Colon (tissue), 2 donors: ENCODE measurements at regions not wholly inside any gene's neighbourhood (a gene's known extent, or its start where the extent isn't known, plus 50 kb on each side); places are given as distances from the start of the nearest gene placed in this dataset.

Source experiments
- FAIRE-seq: peaks from 2 replicates; lab custom pipeline; 2012; peaks lifted over from hg19 to GRCh38; lab: Jason Lieb, UNC
- donor health status: control.
- donor health status: control.

DNA sequence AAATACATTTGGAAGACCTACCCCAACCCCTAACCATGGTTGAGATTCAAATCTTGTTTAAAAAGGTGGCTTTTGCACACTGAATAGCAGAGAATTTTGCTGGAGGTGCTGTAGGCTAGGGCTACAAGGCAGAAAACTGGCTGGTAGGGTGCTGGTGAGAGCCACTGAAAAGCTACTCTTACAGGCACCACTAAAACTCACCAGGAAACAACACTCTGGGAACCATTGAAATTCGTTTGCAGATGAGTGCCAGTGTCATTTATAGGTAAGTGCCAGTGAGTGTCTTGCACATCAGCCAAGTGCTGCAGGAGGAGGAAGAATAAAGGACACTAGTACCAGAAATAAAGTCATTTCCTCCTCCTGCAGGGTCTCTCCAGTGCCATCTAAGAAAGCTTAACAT, 610.2 kb downstream of the ZNF385D start:
- FAIRE-seq, result no peak

DNA sequence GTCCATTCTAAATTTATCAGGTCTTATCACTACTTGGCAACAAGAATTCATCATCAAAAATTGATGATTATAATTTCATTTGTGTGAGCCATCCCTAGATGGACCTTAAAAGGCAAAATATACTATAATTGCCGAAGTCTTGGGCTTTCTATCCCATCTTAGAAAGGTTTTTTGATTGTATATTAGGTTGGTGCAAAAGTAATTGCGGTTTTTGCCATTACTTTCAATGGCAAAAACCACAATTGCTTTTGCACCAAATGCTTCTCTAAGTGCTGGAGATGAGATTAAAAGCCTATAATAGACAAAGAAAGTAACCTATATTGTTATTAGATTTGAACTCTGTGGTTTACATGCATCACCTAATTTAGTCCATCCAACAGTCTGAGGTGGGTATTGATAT, 612.9 kb downstream of the ZNF385D start:
- no peak for FAIRE-seq

DNA sequence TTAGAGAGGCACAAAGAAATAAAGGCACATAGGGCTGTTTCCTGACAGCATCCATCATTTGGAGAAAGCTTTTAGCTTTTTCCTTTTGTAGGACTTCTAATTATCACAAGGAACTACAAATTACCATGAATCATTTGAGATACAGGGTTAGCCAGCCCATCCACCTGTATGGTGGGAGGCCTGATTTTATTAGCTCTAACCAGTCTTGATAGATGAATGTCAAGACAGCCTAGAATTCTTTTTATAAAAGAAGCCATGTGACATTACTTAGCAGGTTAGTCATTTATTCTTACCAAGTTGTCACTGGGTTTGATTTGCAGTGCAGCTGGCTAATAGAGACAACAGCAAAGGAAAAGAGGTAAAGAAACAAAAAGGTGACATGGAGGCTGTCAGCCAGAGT, 618.1 kb downstream of the ZNF385D start:
- no peak for FAIRE-seq

DNA sequence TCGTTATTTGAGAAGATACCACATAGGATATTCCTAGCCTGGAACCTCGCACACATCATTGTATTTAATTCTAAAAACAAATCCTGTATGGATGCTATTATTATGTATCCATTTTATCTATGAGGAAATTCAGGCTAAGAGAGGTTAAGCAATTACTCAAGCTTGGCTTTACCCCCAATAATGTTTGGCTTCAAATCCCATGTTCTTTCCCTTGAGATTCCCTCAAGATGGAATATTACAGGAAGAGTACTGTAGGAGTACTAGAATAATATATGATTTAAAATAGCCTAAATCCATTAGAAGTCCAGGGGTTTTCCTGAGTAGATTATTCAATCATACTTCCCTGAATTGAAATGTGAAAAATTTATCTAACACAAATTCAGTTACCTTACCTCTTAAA, 630.2 kb downstream of the ZNF385D start:
- FAIRE-seq, result no peak

DNA sequence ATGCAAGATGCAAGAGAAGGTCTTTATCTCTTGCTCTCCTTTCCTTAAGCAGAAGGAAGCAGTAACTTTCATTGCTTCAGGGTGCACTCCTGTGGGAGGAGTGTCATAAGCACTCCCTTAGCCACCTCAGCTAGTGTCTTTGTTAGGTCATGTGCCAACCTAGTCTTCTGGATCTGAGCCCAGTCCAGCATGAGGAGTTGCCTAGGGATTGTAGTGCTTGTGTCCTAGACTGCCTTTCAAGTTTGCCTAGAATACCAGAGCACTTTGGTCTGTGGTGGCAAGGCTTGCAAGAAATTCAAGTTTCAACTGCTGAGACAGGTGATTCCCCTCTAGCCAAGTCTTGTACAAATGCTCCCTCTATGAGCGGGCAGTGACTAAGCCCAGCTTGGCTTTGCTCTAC, 633.6 kb downstream of the ZNF385D start:
- FAIRE-seq, result no peak

DNA sequence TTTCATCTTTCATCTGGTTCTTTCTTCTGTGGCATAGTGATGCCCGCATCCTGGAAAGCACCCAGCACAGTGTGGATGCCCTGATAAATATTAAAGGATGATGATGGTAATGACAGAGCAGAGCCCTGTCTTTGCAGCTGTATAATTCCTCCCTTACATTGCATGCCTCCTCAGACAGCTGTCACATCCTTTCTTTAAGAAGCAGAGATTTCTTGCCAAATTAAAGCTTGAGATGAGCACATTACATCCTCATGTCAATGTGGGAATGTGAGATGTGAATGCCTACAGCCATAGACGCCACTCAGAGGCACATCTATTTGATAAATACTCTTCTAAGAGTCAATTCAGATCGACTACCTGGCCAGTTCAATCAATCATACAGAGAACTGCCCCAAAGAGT, 642.0 kb downstream of the ZNF385D start:
- no peak for FAIRE-seq

DNA sequence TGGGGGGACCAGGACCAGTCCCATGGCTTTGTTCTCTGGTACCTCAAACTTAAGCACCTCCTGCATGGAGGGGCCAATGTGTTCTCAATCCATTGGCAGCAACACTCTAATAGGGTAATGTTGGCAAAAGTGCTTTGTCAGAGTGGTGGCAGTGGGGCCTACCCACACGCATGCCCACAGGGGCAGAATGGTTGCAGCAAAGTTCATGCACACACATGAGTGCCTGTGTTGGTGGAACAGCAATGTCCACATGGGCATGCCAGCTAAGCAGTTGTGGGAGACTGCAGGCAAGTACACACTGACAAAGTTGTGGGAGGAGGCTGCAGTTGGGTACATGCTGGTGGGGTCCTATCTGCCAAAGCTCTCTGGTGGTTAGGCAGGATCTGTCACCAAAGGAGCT, 645.2 kb downstream of the ZNF385D start:
- FAIRE-seq, result no peak

DNA sequence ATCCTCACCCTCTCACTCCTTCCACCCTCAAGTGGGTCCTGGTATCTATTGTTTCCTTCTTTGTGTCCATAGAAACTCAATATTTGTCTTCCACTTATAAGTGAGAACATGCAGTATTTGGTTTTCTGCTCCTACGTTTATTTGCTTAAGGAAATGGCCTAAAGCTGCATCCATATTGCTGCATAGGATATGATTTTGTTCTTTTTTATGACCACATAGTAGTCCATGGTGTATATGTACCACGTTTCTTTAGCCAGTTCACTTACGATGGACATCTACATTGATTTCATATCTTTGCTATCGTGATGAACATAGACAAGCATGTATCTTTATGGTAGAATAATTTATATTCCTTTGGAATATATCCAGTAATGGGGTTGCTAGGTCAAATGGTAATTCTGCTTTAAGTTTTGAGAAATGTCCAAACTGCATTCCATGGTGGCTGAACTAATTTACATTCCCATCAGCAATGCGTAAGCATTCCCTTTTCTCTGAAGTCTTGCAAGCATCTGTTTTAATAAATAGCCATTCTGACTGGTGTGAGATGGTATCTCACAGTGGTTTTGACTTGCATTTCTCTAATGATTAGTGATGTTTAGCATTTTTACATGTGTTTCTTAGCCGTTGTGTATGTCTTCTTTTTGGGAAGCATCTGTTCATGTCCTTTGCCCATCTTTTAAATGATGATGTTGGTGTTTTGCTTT, 650.2 kb downstream of the ZNF385D start:
- FAIRE-seq, result no peak

DNA sequence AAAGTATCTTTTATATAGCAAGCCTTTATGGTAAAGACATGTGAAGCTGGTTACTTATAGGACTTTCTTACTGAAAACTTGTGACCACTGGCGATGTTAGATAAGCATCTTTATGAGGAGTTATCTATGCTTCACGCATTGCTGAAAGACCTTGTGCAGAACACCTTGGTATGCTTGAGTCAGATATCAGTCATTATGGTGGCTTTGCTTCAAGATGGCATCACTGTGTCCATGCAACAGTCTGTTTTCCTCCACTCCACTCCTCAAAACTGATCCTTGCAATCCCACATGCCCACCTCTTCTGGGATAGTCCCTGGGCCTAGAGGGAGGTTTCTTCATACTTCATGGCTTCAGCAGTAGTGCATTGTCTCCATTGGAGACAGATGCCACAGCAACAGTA, 656.3 kb downstream of the ZNF385D start:
- FAIRE-seq, result no peak

DNA sequence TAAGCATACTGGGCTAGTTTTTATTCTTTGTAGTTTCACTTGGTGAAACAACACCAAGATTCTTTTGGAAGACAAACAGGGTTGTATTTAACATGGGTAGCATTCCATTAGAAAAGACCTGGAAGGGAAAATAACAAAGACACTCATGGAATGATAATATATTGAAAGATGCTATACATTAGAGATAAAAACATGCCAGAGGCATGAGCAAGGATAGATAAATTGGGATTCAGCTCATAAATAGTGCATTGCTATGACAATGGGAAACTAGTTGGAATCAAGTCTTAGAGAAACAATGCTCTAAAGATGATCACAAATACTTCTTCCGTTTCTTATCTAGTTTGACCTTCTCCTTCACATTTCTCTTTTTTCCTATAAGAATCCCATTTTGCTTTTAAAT, 677.4 kb downstream of the ZNF385D start:
- no peak for FAIRE-seq

DNA sequence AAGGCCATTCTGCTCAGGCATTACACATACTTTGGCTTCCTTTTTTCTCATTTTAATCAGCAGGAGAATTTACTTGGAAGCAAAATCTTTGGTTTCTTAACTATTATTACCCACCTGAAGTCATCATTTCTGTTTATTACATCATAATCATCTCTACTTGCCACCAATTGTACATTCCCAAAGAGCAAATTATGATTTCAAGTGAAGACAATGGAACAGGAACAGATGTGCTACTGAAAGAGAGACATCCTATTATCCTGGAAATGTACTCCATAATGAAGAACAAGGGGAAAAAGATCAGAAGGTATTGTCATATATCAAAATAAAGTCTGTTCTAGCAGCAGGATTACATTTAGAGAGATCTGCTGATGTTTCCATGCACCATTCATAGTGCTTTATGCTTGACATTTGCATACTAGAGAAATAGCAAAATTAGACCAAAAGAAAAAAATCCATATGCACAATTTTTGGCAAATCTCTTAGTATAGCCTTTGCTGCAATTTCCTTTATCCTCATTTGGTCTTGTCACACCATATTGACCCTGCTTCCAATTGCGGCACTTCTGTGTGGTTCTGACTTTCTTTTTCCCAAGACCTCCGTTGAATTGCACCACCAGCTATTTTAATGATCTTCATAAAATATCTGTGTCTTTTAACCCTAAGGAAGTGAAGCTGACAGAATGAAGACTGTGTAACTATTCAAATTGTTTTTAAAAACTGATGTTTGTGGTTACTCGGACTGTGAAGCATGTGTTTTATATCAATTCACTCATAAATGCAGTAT, 683.8 kb downstream of the ZNF385D start:
- no peak for FAIRE-seq

DNA sequence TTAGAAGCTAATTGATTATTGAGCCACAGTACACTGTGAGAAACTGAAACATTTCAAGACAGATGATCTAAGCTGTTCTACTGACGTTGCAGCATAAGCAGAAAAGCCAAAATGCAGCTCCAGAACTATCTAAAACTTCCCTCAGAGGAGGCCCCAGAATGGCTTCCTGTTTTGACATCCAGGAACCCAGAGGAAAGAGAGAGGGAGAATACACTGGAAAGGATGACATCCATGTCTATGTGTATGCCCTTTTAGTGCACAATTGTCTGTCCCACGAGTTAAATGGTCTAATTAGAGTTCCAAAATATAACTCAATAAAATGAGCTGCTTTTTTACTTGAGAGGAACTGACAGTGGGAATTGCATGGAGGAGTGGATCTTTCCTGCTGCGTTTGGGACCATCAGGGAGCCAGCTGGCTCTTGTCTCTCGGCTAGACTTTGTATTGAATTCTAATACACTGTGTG, 688.1 kb downstream of the ZNF385D start:
- FAIRE-seq, result no peak

DNA sequence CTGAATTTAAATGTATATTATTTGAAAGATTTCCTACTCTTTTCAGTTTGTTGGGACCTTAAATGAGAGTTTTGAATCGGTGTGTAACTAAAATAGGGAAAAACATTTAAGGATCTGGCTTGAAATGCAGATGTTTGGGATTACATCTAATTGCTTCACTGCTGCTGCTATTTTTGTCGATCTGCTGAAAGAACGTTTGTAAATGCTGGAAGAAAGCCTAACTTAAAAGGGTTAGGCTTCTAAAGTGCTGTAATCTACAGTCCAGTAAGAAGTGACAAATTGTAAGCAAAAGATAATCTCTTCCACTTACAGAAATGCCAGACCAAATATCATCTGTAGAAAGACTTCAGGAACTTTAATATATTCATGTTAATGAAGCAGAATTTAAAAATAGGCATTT, 691.6 kb downstream of the ZNF385D start:
- no peak for FAIRE-seq

DNA sequence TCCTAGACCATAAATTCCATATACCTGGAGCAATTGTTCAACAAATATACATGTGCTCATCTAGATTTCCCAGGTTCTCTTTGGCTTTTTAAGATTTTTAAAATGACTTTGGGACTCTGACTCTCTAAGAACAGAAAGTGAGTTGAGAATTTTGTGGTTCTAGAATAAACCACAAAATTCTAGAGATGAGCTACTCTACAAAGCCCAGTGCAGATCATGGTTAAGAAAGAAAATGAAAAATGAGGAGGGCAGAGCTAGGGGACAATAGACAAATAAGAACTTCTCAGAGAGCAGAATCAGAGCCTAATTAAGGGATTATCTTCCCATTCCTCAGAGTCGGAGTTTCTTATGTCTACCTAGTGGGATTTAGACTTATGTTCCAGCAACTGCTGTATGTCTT, 694.7 kb downstream of the ZNF385D start:
- FAIRE-seq, result no peak

DNA sequence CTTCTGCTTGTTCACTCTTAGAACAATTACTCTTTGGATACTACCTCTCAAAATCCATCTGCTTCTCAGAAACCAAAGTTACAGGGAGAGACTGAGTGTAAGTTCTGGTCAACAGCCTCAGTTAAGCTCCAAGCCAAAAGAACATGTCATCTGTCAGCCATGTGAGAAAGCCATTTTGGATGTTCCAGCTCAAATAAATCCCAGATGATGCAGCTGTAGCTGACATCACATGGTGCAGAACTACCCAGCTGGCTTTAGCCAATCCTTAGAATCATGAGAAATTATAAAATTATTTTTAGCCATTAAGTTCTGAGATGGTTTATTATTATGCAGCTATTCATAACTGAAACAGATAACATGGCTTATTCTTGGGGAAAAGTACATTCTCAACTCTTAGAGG, 696.0 kb downstream of the ZNF385D start:
- FAIRE-seq, result no peak

DNA sequence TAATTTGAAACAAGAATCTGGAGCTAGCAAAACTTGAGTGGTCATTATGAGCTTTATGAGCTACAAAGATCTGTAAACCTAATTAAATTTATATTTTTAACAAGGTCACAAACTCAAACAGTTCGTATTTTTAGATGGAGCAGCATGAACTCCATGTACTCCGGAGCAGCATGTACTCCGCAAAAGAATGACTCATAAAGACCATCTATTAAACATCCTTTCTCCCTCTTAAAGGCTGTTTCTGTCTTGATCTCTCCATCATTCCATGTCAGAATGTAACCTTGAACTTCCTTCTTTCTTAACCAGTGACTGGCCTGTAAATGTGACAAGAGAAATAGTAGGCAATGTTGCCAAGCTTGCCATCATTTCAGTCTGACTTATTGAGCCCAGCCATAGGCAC, 696.9 kb downstream of the ZNF385D start:
- FAIRE-seq, result no peak

DNA sequence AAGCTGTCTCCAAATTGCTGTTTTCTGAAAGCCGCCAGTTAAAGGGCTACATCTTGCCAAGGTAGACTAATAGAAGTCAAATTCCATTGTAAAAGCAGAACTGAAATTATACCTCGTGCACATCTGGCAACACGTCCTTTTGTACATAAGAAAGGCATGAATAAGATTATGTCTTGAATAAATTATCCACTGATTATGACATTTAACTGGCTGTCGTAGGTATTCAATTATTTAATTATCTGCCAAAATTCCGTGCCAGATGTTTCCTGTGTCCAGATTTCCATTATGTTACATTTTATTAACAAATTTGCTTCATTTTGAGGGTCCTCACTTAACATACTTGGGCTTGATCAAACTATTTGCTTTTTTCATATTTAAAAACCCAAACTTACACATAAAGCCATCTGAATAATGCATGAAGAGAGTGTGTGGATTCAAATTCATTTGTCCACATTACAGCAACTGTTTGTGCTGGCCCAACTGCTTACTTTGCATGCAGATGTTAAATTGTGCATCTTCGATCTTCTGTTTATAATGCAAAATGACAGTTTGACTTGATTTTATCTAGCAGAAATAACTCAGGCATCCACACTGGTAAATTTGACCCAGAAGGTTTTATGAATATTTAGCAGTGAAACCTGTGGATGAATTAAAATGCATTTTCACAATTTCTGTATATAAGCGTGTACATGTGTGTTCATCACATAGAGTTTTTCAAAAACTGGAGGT, 701.5 kb downstream of the ZNF385D start:
- FAIRE-seq, result no peak

DNA sequence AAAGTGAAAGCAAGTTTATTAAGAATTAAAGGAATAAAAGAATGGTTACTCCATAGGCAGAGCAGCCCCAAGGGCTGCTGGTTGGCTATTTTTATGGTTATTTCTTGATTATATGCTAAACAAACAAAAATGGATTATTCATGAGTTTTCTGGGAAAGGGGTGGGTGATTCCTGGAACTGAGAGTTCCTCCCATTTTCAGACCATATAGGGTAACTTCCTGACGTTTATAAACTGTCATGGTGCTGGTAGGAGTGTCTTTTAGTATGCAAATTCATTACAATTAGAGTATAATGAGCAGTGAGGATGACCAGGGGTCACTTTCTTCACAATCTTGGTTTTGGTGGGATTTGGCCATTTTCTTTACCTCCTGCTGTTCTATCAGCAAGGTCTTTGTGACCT, 707.9 kb downstream of the ZNF385D start:
- FAIRE-seq, result no peak

DNA sequence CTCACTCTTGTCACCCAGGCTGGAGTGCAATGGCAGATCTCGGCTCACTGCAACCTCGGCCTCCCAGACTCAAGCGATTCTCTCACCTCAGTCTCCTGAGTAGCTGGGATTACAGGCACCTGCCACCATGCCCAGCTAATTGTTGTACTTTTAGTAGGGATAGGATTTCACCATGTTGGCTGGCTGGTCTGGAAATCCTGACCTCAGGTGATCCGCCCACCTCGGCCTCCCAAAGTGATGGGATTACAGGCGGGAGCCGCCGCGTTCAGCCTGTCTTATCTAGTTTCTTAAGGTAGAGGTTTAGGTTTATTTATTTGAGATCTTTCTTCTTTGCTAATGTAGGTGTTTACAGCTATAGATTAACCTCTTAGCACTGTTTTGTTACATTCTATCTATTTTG, 708.8 kb downstream of the ZNF385D start:
- no peak for FAIRE-seq

DNA sequence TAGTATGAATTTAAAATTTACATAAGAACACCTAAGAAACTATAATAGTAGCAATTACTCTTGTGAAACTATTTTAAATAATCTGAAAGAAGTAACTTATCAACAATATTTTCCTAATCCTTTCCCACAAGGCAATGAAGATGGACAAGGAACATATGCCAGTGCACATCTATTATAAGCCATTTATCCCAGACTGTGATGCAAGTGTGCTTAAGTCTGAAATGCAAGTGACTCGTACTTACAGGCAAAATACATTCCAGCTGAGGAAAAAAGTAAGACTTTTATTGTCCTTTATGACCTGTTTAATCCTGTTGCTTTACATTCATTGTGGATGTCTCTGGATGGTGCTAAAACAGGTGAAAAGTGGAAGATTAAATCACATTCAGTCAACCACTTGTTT, 709.4 kb downstream of the ZNF385D start:
- FAIRE-seq, result no peak

DNA sequence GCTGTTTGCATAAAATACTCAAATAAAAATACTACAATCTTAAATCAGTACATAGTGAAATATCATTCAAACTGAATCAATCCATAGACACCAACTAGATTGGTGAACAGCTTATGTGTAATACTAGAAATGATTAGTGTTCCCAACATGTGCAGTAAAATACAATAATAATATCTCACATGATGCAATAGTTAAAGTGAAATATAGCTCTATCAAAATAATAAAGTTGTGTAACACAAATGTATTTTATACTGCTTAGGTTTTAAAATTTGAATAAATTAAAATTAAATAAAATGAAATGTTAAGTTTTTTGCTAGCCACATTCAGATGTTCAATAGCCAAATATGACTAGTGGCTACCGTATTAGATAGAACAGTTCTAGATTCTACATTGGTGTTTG, 714.1 kb downstream of the ZNF385D start:
- FAIRE-seq, result no peak

DNA sequence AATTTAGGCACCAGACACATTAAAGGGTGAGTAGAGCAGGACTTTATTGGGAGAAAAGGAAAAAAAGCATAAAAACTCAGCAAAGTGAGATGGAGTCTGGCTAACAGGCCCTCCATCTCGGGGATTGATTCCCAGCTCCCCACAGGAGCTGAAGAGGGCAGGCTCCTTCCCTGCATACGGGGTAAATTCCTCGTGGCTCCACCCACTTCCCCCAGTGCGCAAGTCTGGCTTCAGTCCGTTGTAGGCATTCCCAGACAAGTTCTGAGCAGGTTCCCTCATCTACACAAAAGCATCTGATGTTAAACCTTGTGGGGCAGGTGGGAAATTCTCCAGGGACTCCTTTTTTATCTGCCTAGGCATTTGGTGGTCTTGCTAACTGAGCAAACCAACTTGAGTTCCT, 722.6 kb downstream of the ZNF385D start:
- FAIRE-seq, result no peak

DNA sequence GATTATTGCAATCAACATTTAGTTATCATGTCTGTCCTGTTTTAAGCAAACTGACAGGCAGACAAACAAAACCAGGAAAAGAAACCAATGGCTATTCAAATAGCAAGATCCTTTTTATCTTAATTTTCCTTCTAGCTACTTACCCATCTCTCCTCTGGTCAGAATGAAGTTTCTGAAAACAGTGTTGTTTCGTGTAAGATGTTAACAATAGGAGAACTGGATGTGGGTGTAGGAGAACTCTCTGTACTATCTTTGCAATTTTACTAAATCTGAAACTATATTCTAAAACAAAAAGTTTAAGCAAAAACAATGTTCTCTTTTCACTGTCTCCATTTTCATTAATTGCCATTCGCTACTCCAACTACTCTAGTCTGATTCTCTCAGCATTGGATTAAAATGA, 726.4 kb downstream of the ZNF385D start:
- FAIRE-seq, result no peak
